ENCODE measurements at regions not wholly inside any gene's neighbourhood (a gene's known extent, or its start where the extent isn't known, plus 50 kb on each side); places are given as distances from the start of the nearest gene placed in this dataset.

- Histone ChIP-seq H3K27me3 (replicated peaks; ENCODE audit: control insufficient read depth, insufficient read depth, low read length) (no peaks in the 10 kb centered on the region), H3K4me3 (replicated peaks; ENCODE audit: low read depth, low read length) (no peak overlapping the region), H3K36me3 (ENCODE audit: control insufficient read depth, insufficient read depth, low read length) (no peaks in the 10 kb centered on the region)
- DNase-seq (ENCODE audit: extremely low read depth, insufficient read length): no peak
- no peak for TF ChIP-seq CTCF (IDR thresholded peaks at IDR 0.05; ENCODE audit: insufficient read depth, low read length, poor library complexity, severe bottlenecking)
Measured at GRCh38 chr13:61477619-61478018, 62.0 kb upstream of the PCDH20 start.

- no peak for TF ChIP-seq CTCF (IDR thresholded peaks at IDR 0.05; ENCODE audit: insufficient read depth, low read length, poor library complexity, severe bottlenecking)
- no peak for DNase-seq (ENCODE audit: extremely low read depth, insufficient read length)
- no peaks in the 10 kb centered on the region for H3K36me3 ChIP-seq (ENCODE audit: control insufficient read depth, insufficient read depth, low read length)
Measured at GRCh38 chr13:61470786-61471185, 55.1 kb upstream of the PCDH20 start.

GRCh38 chr13:61466280-61466679 is 50.6 kb upstream of the PCDH20 start:
- no peak for TF ChIP-seq CTCF (IDR thresholded peaks at IDR 0.05; ENCODE audit: insufficient read depth, low read length, poor library complexity, severe bottlenecking)
- Histone ChIP-seq H3K27me3 (replicated peaks; ENCODE audit: control insufficient read depth, insufficient read depth, low read length) (no peaks in the 10 kb centered on the region), H3K4me3 (replicated peaks; ENCODE audit: low read depth, low read length) (no peak overlapping the region), H3K36me3 (ENCODE audit: control insufficient read depth, insufficient read depth, low read length) (no peaks in the 10 kb centered on the region)
- DNase-seq (ENCODE audit: extremely low read depth, insufficient read length): no peak

More at GRCh38 chr13:61470786-61471185, 55.1 kb upstream of the PCDH20 start:
- no peaks in the 10 kb centered on the region for H3K27me3 ChIP-seq (replicated peaks; ENCODE audit: control insufficient read depth, insufficient read depth, low read length)
- no peak overlapping the region for H3K4me3 ChIP-seq (replicated peaks; ENCODE audit: low read depth, low read length)
